GM23248 (cell line): ENCODE measurements at regions not wholly inside any gene's neighbourhood (a gene's known extent, or its start where the extent isn't known, plus 50 kb on each side); places are given as distances from the start of the nearest gene placed in this dataset.

Experiments used
- DNase-seq: peaks from one replicate; pipeline ENCODE4 v3.0.0-alpha.2; 2015
- H2AFZ ChIP-seq: fragments of 200-600 bp; sonication (generic); 2 replicates; pipeline ENCODE4 v1.6.1; 2016; ENCODE audit warnings: antibody characterized with exemption
- H3F3A ChIP-seq: fragments of 200-600 bp; sonication (generic); 2 replicates; pipeline ENCODE4 v1.6.1; 2016; ENCODE audit warnings: mild to moderate bottlenecking, antibody characterized with exemption, mixed run types; ENCODE audit not compliant: insufficient read depth
- H3K27ac ChIP-seq: fragments of 200-600 bp; sonication (generic); 2 replicates; pipeline ENCODE4 v1.5.1; 2016; ENCODE audit warnings: mild to moderate bottlenecking
- H3K27me3 ChIP-seq: fragments of 200-600 bp; sonication (generic); replicated peaks from 2 replicates; pipeline ENCODE4 v1.6.1; 2016; ENCODE audit warnings: mild to moderate bottlenecking; ENCODE audit not compliant: insufficient read depth
- H3K36me3 ChIP-seq: fragments of 200-600 bp; sonication (generic); 2 replicates; pipeline ENCODE4 v1.6.1; 2016; ENCODE audit warnings: low read depth, mild to moderate bottlenecking
- H3K4me1 ChIP-seq: fragments of 200-600 bp; sonication (generic); 2 replicates; pipeline ENCODE4 v1.6.1; 2016; ENCODE audit warnings: mild to moderate bottlenecking; ENCODE audit not compliant: insufficient read depth
- H3K4me2 ChIP-seq: fragments of 200-600 bp; sonication (generic); one replicate; pipeline ENCODE4 v1.6.1; 2016; ENCODE audit warnings: mild to moderate bottlenecking; ENCODE audit not compliant: unreplicated experiment
- H3K4me3 ChIP-seq: fragments of 200-600 bp; sonication (generic); 2 replicates; pipeline ENCODE4 v1.5.1; 2016; ENCODE audit warnings: mild to moderate bottlenecking
- H3K79me2 ChIP-seq: fragments of 200-600 bp; sonication (generic); 2 replicates; pipeline ENCODE4 v1.6.1; 2016; ENCODE audit warnings: mild to moderate bottlenecking; ENCODE audit not compliant: insufficient read depth
- H3K9ac ChIP-seq: fragments of 200-600 bp; sonication (generic); 2 replicates; pipeline ENCODE4 v1.6.1; 2016; ENCODE audit warnings: mild to moderate bottlenecking
- H3K9me2 ChIP-seq: fragments of 200-600 bp; sonication (generic); 2 replicates; pipeline ENCODE4 v1.6.1; 2016; ENCODE audit warnings: mixed run types, mild to moderate bottlenecking, moderate library complexity; ENCODE audit not compliant: insufficient read depth
- H3K9me3 ChIP-seq: fragments of 200-600 bp; sonication (generic); one replicate; pipeline ENCODE4 v1.6.1; 2017; ENCODE audit warnings: low read depth
- H4K20me1 ChIP-seq: fragments of 200-600 bp; sonication (generic); 2 replicates; pipeline ENCODE4 v1.6.0; 2016; ENCODE audit not compliant: insufficient read depth
- EZH2 ChIP-seq: fragments of 200-600 bp; sonication (generic); IDR thresholded peaks from 2 replicates; pipeline ENCODE4 v1.6.1; 2018; ENCODE audit warnings: antibody characterized with exemption, mild to moderate bottlenecking; ENCODE audit not compliant: insufficient read depth, poor library complexity, severe bottlenecking
- EZH2phosphoT487 ChIP-seq: fragments of 200-600 bp; sonication (generic); IDR thresholded peaks from 2 replicates; pipeline ENCODE4 v1.6.1; 2018; ENCODE audit warnings: antibody characterized with exemption, moderate library complexity, mild to moderate bottlenecking, low read depth; ENCODE audit not compliant: insufficient read depth
- WGBS, 2 experiments: methylation state at CpG; one replicate each; pipeline ENCODE4 v1.1.6; 2015 to 2017; ENCODE audit warnings: low lambda C conversion rate in 2 of 2, low coverage in 1 of 2; ENCODE audit errors: missing lambda C conversion rate in 2 of 2; 5-methylcytosine and 5-hydroxymethylcytosine counted together
- in situ Hi-C: fragments of 300-500 bp; cut with MboI; formaldehyde crosslinking; loops from 2 replicates; pipeline ENCODE4 v1.15.0; 2020

- H2AFZ ChIP-seq = no peak overlapping the region
- in situ Hi-C loops = no loop called here
- no peaks in the 10 kb centered on the region for H3K79me2 ChIP-seq
- no peaks in the 10 kb centered on the region for H3K9me2 ChIP-seq
- no peaks in the 10 kb centered on the region for H3K27me3 ChIP-seq
- no peaks in the 10 kb centered on the region for H4K20me1 ChIP-seq
- no peak overlapping the region for H3K4me3 ChIP-seq
- TF ChIP-seq EZH2 (no peak), EZH2phosphoT487 (no peak)
- no peaks in the 10 kb centered on the region for H3K4me1 ChIP-seq
- no peak overlapping the region for H3K4me2 ChIP-seq
- no peak overlapping the region for H3K9ac ChIP-seq
- no peak for DNase-seq
- 1 to 7% methylated on average over 3 of the region's 3 CpGs for WGBS, 2 experiments
- H3F3A ChIP-seq = no peaks in the 10 kb centered on the region
- no peaks in the 10 kb centered on the region for H3K9me3 ChIP-seq
- no peaks in the 10 kb centered on the region for H3K36me3 ChIP-seq
- H3K27ac ChIP-seq = no peak overlapping the region
Observed at GRCh38 chr21:18041012-18041411, 203.6 kb upstream of the CHODL start.

- 3 to 10% methylated on average over 4 of the region's 4 CpGs for WGBS, 2 experiments
- in situ Hi-C loops = no loop called here
- Histone ChIP-seq H3K79me2 (no peaks in the 10 kb centered on the region), H3K4me2 (no peak overlapping the region), H3K4me1 (no peaks in the 10 kb centered on the region), H3F3A (no peaks in the 10 kb centered on the region), H3K27me3 (no peaks in the 10 kb centered on the region), H3K27ac (no peak overlapping the region), H3K36me3 (no peaks in the 10 kb centered on the region), H3K9me2 (no peaks in the 10 kb centered on the region), H3K9ac (no peak overlapping the region), H3K9me3 (no peaks in the 10 kb centered on the region), H3K4me3 (no peak overlapping the region), H2AFZ (no peak overlapping the region), H4K20me1 (no peaks in the 10 kb centered on the region)
- no peak for DNase-seq
- TF ChIP-seq EZH2phosphoT487 = no peak
Observed at GRCh38 chr21:18030248-18030647, 211.1 kb upstream of the C21orf91 start.

GRCh38 chr21:18026359-18026758 lies 207.2 kb upstream of the C21orf91 start:
- no peak for DNase-seq
- Histone ChIP-seq H3K4me1 (no peaks in the 10 kb centered on the region), H3F3A (no peaks in the 10 kb centered on the region), H3K27me3 (no peaks in the 10 kb centered on the region), H3K79me2 (no peaks in the 10 kb centered on the region), H2AFZ (no peak overlapping the region), H3K9ac (no peak overlapping the region), H4K20me1 (no peaks in the 10 kb centered on the region), H3K9me2 (no peaks in the 10 kb centered on the region), H3K4me3 (no peak overlapping the region), H3K27ac (no peak overlapping the region), H3K4me2 (no peak overlapping the region), H3K36me3 (no peaks in the 10 kb centered on the region), H3K9me3 (no peaks in the 10 kb centered on the region)
- no peak for TF ChIP-seq EZH2
- TF ChIP-seq EZH2phosphoT487 = no peak
- in situ Hi-C loops = no loop called here
- WGBS, 2 experiments = 0% methylated on average over 1 of the region's 1 CpG

GRCh38 chr21:18023711-18024110 lies 204.6 kb upstream of the C21orf91 start:
- H4K20me1 ChIP-seq = no peaks in the 10 kb centered on the region
- H3K4me1 ChIP-seq = no peaks in the 10 kb centered on the region
- TF ChIP-seq EZH2 (no peak), EZH2phosphoT487 (no peak)
- no peaks in the 10 kb centered on the region for H3K36me3 ChIP-seq
- 37 to 46% methylated on average over 2 of the region's 2 CpGs for WGBS, 2 experiments
- H3F3A ChIP-seq = no peaks in the 10 kb centered on the region
- no peaks in the 10 kb centered on the region for H3K79me2 ChIP-seq
- H2AFZ ChIP-seq = no peak overlapping the region
- DNase-seq = no peak
- in situ Hi-C loops = no loop called here
- no peak overlapping the region for H3K4me2 ChIP-seq
- no peak overlapping the region for H3K9ac ChIP-seq
- no peaks in the 10 kb centered on the region for H3K9me3 ChIP-seq
- no peaks in the 10 kb centered on the region for H3K27me3 ChIP-seq
- H3K27ac ChIP-seq = no peak overlapping the region
- H3K9me2 ChIP-seq = no peaks in the 10 kb centered on the region
- H3K4me3 ChIP-seq = no peak overlapping the region

GRCh38 chr21:18023157-18023556 lies 204.0 kb upstream of the C21orf91 start:
- in situ Hi-C loops = no loop called here
- no peaks in the 10 kb centered on the region for H3K36me3 ChIP-seq
- no peaks in the 10 kb centered on the region for H3K27me3 ChIP-seq
- H3F3A ChIP-seq = no peaks in the 10 kb centered on the region
- no peaks in the 10 kb centered on the region for H3K79me2 ChIP-seq
- H3K9me3 ChIP-seq = no peaks in the 10 kb centered on the region
- no peaks in the 10 kb centered on the region for H4K20me1 ChIP-seq
- 36 to 53% methylated on average over 4 of the region's 4 CpGs for WGBS, 2 experiments
- no peak overlapping the region for H2AFZ ChIP-seq
- no peak for TF ChIP-seq EZH2phosphoT487
- no peak for TF ChIP-seq EZH2
- H3K27ac ChIP-seq = no peak overlapping the region
- no peak overlapping the region for H3K4me3 ChIP-seq
- no peaks in the 10 kb centered on the region for H3K4me1 ChIP-seq
- H3K9ac ChIP-seq = no peak overlapping the region
- H3K9me2 ChIP-seq = no peaks in the 10 kb centered on the region
- H3K4me2 ChIP-seq = no peak overlapping the region
- no peak for DNase-seq
